Liver (tissue), 8 donors: ENCODE measurements at regions not wholly inside any gene's neighbourhood (a gene's known extent, or its start where the extent isn't known, plus 50 kb on each side); places are given as distances from the start of the nearest gene placed in this dataset.

Source experiments
- DNase-seq: peaks from one replicate; pipeline ENCODE4 v3.0.0-alpha.2; 2017; ENCODE audit warnings: low spot score
- H3K27ac ChIP-seq, 2 donors: one replicate each; pipeline ENCODE4 v1.7.0; 2013; ENCODE audit warnings: inconsistent platforms in 2 of 2, low read length in 2 of 2, control low read depth in 1 of 2, low read depth in 1 of 2, mild to moderate bottlenecking in 1 of 2
- H3K27me3 ChIP-seq, 4 donors: one replicate each; pipeline versions ENCODE4 v1.6.1 to v1.7.0; 2013; ENCODE audit warnings: low read length in 3 of 4, inconsistent platforms in 1 of 4, mild to moderate bottlenecking in 1 of 4, moderate library complexity in 1 of 4; ENCODE audit not compliant: control insufficient read depth in 4 of 4, insufficient read depth in 4 of 4
- H3K36me3 ChIP-seq, 4 donors: one replicate each; pipeline versions ENCODE4 v1.6.1 to v1.7.0; 2013; ENCODE audit warnings: low read length in 3 of 4, mild to moderate bottlenecking in 3 of 4, low read depth in 1 of 4, moderate library complexity in 1 of 4; ENCODE audit not compliant: control insufficient read depth in 4 of 4, insufficient read depth in 3 of 4
- H3K4me1 ChIP-seq, 4 donors: one replicate each; pipeline versions ENCODE4 v1.6.1 to v1.7.0; 2013; ENCODE audit warnings: low read length in 3 of 4, mild to moderate bottlenecking in 3 of 4, moderate library complexity in 1 of 4; ENCODE audit not compliant: control insufficient read depth in 4 of 4, insufficient read depth in 4 of 4
- H3K4me3 ChIP-seq, 3 donors: one replicate each; pipeline versions ENCODE4 v1.6.1 to v1.7.0; 2013; ENCODE audit warnings: low read length in 3 of 3, control low read depth in 1 of 3, low read depth in 1 of 3, mild to moderate bottlenecking in 1 of 3
- H3K9ac ChIP-seq, 2 donors: one replicate each; pipeline ENCODE4 v1.7.0; 2013; ENCODE audit warnings: low read length in 2 of 2, mild to moderate bottlenecking in 2 of 2, moderate library complexity in 2 of 2, control low read depth in 1 of 2, low read depth in 1 of 2
- H3K9me3 ChIP-seq, 4 donors: one replicate each; pipeline versions ENCODE4 v1.6.1 to v1.7.0; 2013; ENCODE audit warnings: low read length in 3 of 4; ENCODE audit not compliant: control insufficient read depth in 4 of 4
- ATF3 ChIP-seq: IDR thresholded peaks from 2 replicates; pipeline ENCODE4 v1.6.1; 2016; ENCODE audit warnings: antibody characterized with exemption
- CTCF ChIP-seq: fragments of 150-350 bp; IDR thresholded peaks from 2 replicates; pipeline ENCODE4 v1.5.1; 2017; ENCODE audit warnings: improper control_type of control experiment, low read depth, low read length; ENCODE audit not compliant: missing input control
- EGR1 ChIP-seq, 2 donors: IDR thresholded peaks; 2 replicates each; pipeline ENCODE4 v1.6.1; 2016 to 2018; ENCODE audit warnings: antibody characterized with exemption in 2 of 2, low read depth in 2 of 2
- FOXA1 ChIP-seq: IDR thresholded peaks from 2 replicates; pipeline ENCODE4 v1.6.1; 2016; ENCODE audit warnings: antibody characterized with exemption
- GABPA ChIP-seq, 2 donors: IDR thresholded peaks in 1 of 2; conservative IDR thresholded peaks in 1 of 2; 2 replicates each; pipeline ENCODE4 v1.6.1; 2016; ENCODE audit warnings: antibody characterized with exemption in 2 of 2, mild to moderate bottlenecking in 1 of 2, moderate library complexity in 1 of 2
- HNF4A ChIP-seq, 2 donors: conservative IDR thresholded peaks; 2 replicates each; pipeline ENCODE4 v1.6.1; 2016; ENCODE audit warnings: antibody characterized with exemption in 2 of 2, mild to moderate bottlenecking in 2 of 2
- HNF4G ChIP-seq: IDR thresholded peaks from 2 replicates; pipeline ENCODE4 v1.6.1; 2016; ENCODE audit warnings: antibody characterized with exemption
- JUND ChIP-seq, 2 donors: IDR thresholded peaks; 2 replicates each; pipeline ENCODE4 v1.6.1; 2016; ENCODE audit warnings: antibody characterized with exemption in 2 of 2
- NR2F2 ChIP-seq: IDR thresholded peaks from 2 replicates; pipeline ENCODE4 v1.6.1; 2016; ENCODE audit warnings: antibody characterized with exemption
- RAD21 ChIP-seq, 2 donors: IDR thresholded peaks; 2 replicates each; pipeline ENCODE4 v1.6.1; 2016; ENCODE audit warnings: antibody characterized with exemption in 2 of 2, mild to moderate bottlenecking in 2 of 2
- REST ChIP-seq: IDR thresholded peaks from 2 replicates; pipeline ENCODE4 v1.6.1; 2016; ENCODE audit warnings: antibody characterized with exemption, mild to moderate bottlenecking
- RXRA ChIP-seq, 2 donors: IDR thresholded peaks; 2 replicates each; pipeline ENCODE4 v1.6.1; 2017 to 2018; ENCODE audit warnings: antibody characterized with exemption in 2 of 2, mild to moderate bottlenecking in 1 of 2
- SP1 ChIP-seq: IDR thresholded peaks from 2 replicates; pipeline ENCODE4 v1.6.1; 2018; ENCODE audit warnings: antibody characterized with exemption, mild to moderate bottlenecking
- TAF1 ChIP-seq: conservative IDR thresholded peaks from 2 replicates; pipeline ENCODE4 v1.6.1; 2016; ENCODE audit warnings: antibody characterized with exemption, mild to moderate bottlenecking
- YY1 ChIP-seq: IDR thresholded peaks from 2 replicates; pipeline ENCODE4 v1.6.1; 2016; ENCODE audit warnings: antibody characterized with exemption, mild to moderate bottlenecking
- ZBTB33 ChIP-seq: IDR thresholded peaks from 2 replicates; pipeline ENCODE4 v1.6.1; 2016; ENCODE audit warnings: antibody characterized with exemption
- WGBS: extraction: QIAGEN DNeasy Blood & Tissue Kit; methylation state at CpG from one replicate; pipeline ENCODE4 v1.1.7; 2013; 5-methylcytosine and 5-hydroxymethylcytosine counted together
- donor health status: healthy.
- donor health status: healthy.
- donor health status: healthy.
- donor health status: healthy.
- donor health status: healthy.

GRCh38 chr4:57206172-57206571, 96.0 kb upstream of the IGFBP7 start (continued):
- no peak for TF ChIP-seq CTCF
- TF ChIP-seq RXRA (IDR thresholded peaks at IDR 0.05): no peak
- TF ChIP-seq HNF4A (conservative IDR thresholded peaks at IDR 0.05): no peak
- TF ChIP-seq SP1: no peak

GRCh38 chr4:57205580-57205979, 95.4 kb upstream of the IGFBP7 start:
- TF ChIP-seq YY1 (no peak), REST (no peak), FOXA1 (no peak), SP1 (no peak), GABPA (IDR thresholded peaks at IDR 0.05 in 1 of 2, conservative IDR thresholded peaks at IDR 0.05 in 1 of 2) (no peak), HNF4G (no peak), RXRA (IDR thresholded peaks at IDR 0.05) (no peak)
- Histone ChIP-seq H3K9ac (no peak overlapping the region), H3K27ac (no peak overlapping the region), H3K4me3 (no peak overlapping the region), H3K9me3 (no peaks in the 10 kb centered on the region), H3K4me1 (no peaks in the 10 kb centered on the region), H3K27me3 (no peaks in the 10 kb centered on the region), H3K36me3 (no peaks in the 10 kb centered on the region)
- WGBS: 75% methylated on average over 1 of the region's 1 CpG
- DNase-seq: no peak

GRCh38 chr4:57200799-57201327, 90.7 kb upstream of the IGFBP7 start:
- WGBS: 56% methylated on average over 7 of the region's 7 CpGs
- Histone ChIP-seq H3K4me1 (no peaks in the 10 kb centered on the region), H3K9me3 (no peaks in the 10 kb centered on the region), H3K4me3 (no peak overlapping the region), H3K9ac (no peak overlapping the region), H3K27ac (no peak overlapping the region), H3K27me3 (peaks cover 0 to 4% (median 0%) of the 10 kb centered on the region in 4 donors), H3K36me3 (no peaks in the 10 kb centered on the region)
- DNase-seq: no peak
- no peak for TF ChIP-seq FOXA1
- no peak for TF ChIP-seq SP1
- no peak for TF ChIP-seq RAD21 (IDR thresholded peaks at IDR 0.05)
- TF ChIP-seq NR2F2: no peak
- TF ChIP-seq ATF3: no peak
- TF ChIP-seq GABPA (IDR thresholded peaks at IDR 0.05 in 1 of 2, conservative IDR thresholded peaks at IDR 0.05 in 1 of 2): no peak
- no peak for TF ChIP-seq ZBTB33
- TF ChIP-seq HNF4G: no peak
- TF ChIP-seq REST: no peak
- TF ChIP-seq JUND (IDR thresholded peaks at IDR 0.05): no peak
- TF ChIP-seq EGR1 (IDR thresholded peaks at IDR 0.05; ENCODE audit: low read depth in 2 of 2): no peak
- TF ChIP-seq YY1: no peak
- TF ChIP-seq TAF1: no peak
- TF ChIP-seq CTCF: no peak
